GM10266 (cell line): ENCODE measurements at regions not wholly inside any gene's neighbourhood (a gene's known extent, or its start where the extent isn't known, plus 50 kb on each side); places are given as distances from the start of the nearest gene placed in this dataset.

Source experiments
- DNase-seq: peaks from one replicate; pipeline ENCODE4 v3.0.0; 2012; ENCODE audit errors: extremely low spot score
- CTCF ChIP-seq: IDR thresholded peaks from 2 replicates; pipeline ENCODE4 v1.5.1; 2012; ENCODE audit warnings: mild to moderate bottlenecking, low read depth; ENCODE audit not compliant: control insufficient read depth, insufficient read depth; ENCODE audit errors: missing control alignments

GRCh38 chr2:15799432-15799827 lies 140.9 kb upstream of the MYCN start:
- no peak for DNase-seq
- no peak for TF ChIP-seq CTCF

- no peak for DNase-seq
- TF ChIP-seq CTCF = no peak
These were observed 139.6 kb upstream of the MYCN start for GRCh38 chr2:15800495-15801329.

- DNase-seq = no peak
- TF ChIP-seq CTCF = no peak
These were observed 138.9 kb upstream of the MYCN start for GRCh38 chr2:15801439-15801838.

- TF ChIP-seq CTCF = no peak
- DNase-seq = no peak
These were observed 138.4 kb upstream of the MYCN start for GRCh38 chr2:15801904-15802303.

GRCh38 chr2:15802657-15803542 lies 137.4 kb upstream of the MYCN start:
- DNase-seq = no peak
- TF ChIP-seq CTCF = no peak

- no peak for DNase-seq
- no peak for TF ChIP-seq CTCF
These were observed 136.7 kb upstream of the MYCN start for GRCh38 chr2:15803543-15804245.

GRCh38 chr2:15804246-15804619 lies 136.1 kb upstream of the MYCN start:
- DNase-seq = no peak
- TF ChIP-seq CTCF = no peak
